ENCODE measurements at regions not wholly inside any gene's neighbourhood (a gene's known extent, or its start where the extent isn't known, plus 50 kb on each side); places are given as distances from the start of the nearest gene placed in this dataset.

- no peaks in the 10 kb centered on the region for H3K27me3 ChIP-seq
- 94 to 96% methylated on average over 2 of the region's 2 CpGs for WGBS, 2 donors
Observed at GRCh38 chr1:198968866-198969265, 330.0 kb downstream of the PTPRC start.

DNA sequence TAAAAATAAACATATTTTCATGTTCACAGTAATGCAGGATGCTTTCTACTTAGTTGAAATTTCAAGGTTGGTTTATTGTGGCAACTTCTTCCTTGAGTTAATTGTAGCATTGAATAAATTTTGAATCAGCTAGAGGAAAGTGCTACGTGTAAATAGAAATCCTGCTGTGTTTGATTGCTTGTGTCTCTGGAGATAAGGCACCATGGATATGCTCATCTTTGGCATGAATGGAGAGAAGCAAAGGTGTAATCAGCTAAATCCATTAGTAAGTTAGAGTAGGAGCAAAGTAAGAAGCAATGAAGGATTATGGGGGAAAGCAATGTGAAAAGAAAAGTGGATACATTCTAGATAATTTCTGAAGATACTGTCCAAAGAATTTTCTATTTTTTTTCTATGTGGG, 331.1 kb downstream of the PTPRC start:
- H3K36me3 ChIP-seq = no peaks in the 10 kb centered on the region
- H3K27me3 ChIP-seq = no peaks in the 10 kb centered on the region
- H3K9me3 ChIP-seq = no peaks in the 10 kb centered on the region
- no peak for DNase-seq
- no peak overlapping the region for H3K4me3 ChIP-seq (replicated peaks in 1 of 3)
- TF ChIP-seq, protein P1, sequence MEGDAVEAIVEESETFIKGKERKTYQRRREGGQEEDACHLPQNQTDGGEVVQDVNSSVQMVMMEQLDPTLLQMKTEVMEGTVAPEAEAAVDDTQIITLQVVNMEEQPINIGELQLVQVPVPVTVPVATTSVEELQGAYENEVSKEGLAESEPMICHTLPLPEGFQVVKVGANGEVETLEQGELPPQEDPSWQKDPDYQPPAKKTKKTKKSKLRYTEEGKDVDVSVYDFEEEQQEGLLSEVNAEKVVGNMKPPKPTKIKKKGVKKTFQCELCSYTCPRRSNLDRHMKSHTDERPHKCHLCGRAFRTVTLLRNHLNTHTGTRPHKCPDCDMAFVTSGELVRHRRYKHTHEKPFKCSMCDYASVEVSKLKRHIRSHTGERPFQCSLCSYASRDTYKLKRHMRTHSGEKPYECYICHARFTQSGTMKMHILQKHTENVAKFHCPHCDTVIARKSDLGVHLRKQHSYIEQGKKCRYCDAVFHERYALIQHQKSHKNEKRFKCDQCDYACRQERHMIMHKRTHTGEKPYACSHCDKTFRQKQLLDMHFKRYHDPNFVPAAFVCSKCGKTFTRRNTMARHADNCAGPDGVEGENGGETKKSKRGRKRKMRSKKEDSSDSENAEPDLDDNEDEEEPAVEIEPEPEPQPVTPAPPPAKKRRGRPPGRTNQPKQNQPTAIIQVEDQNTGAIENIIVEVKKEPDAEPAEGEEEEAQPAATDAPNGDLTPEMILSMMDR (IDR thresholded peaks at IDR 0.05) = no peak
- no peak for TF ChIP-seq POLR2A (IDR thresholded peaks at IDR 0.05)
- H3K27ac ChIP-seq = no peak overlapping the region
- intact Hi-C loops (cut with DNase I) = no loop called here
- 85 to 95% methylated on average over 1 of the region's 1 CpG for WGBS, 2 donors
- H3K4me1 ChIP-seq = no peaks in the 10 kb centered on the region

More at GRCh38 chr1:198968866-198969265, 330.0 kb downstream of the PTPRC start:
- Histone ChIP-seq H3K27ac (no peak overlapping the region), H3K36me3 (no peaks in the 10 kb centered on the region), H3K4me3 (replicated peaks in 1 of 3) (no peak overlapping the region), H3K4me1 (no peaks in the 10 kb centered on the region), H3K9me3 (no peaks in the 10 kb centered on the region)
- intact Hi-C loops (cut with DNase I) = no loop called here
- DNase-seq = no peak
- TF ChIP-seq, protein P1 (IDR thresholded peaks at IDR 0.05) = no peak
- TF ChIP-seq POLR2A (IDR thresholded peaks at IDR 0.05) = no peak

DNA sequence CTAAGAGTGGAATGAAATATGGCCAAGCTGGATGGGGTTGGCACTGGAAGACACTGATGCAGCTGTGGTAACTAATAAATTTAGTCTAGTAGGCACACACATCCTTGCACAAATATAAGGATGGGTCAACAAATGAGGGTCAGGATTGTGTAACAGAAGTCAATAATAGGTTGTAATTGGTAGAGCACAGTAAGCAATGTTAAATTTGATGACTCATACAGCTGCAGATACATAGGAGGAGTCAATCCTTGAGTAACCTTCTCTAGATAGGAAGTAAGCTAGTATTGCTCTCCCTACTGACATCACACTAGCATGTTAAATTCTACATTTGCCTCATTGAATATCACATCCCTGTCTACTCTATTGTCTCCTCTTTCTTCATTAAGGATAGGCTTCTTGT, 332.1 kb downstream of the PTPRC start:
- TF ChIP-seq, protein P1 (IDR thresholded peaks at IDR 0.05) = no peak
- no peak for TF ChIP-seq POLR2A (IDR thresholded peaks at IDR 0.05)
- intact Hi-C loops (cut with DNase I) = no loop called here
- Histone ChIP-seq H3K27ac (no peak overlapping the region), H3K36me3 (no peaks in the 10 kb centered on the region), H3K9me3 (no peaks in the 10 kb centered on the region), H3K4me1 (no peaks in the 10 kb centered on the region), H3K4me3 (replicated peaks in 1 of 3) (no peak overlapping the region), H3K27me3 (no peaks in the 10 kb centered on the region)
- no peak for DNase-seq

- Histone ChIP-seq H3K36me3 (no peaks in the 10 kb centered on the region), H3K27me3 (no peaks in the 10 kb centered on the region), H3K4me1 (no peaks in the 10 kb centered on the region), H3K9me3 (no peaks in the 10 kb centered on the region), H3K4me3 (replicated peaks in 1 of 3) (no peak overlapping the region), H3K27ac (no peak overlapping the region)
- 94 to 95% methylated on average over 1 of the region's 1 CpG for WGBS, 2 donors
- intact Hi-C loops (cut with DNase I) = no loop called here
- TF ChIP-seq, protein P1 (IDR thresholded peaks at IDR 0.05) = no peak
- no peak for TF ChIP-seq POLR2A (IDR thresholded peaks at IDR 0.05)
- DNase-seq = no peak
Observed at GRCh38 chr1:198977909-198978308, 339.1 kb downstream of the PTPRC start.

- DNase-seq = no peak
- WGBS, 2 donors = 77 to 82% methylated on average over 1 of the region's 1 CpG
- Histone ChIP-seq H3K4me1 (no peaks in the 10 kb centered on the region), H3K27me3 (no peaks in the 10 kb centered on the region), H3K27ac (no peak overlapping the region), H3K9me3 (no peaks in the 10 kb centered on the region), H3K36me3 (no peaks in the 10 kb centered on the region), H3K4me3 (replicated peaks in 1 of 3) (no peak overlapping the region)
- intact Hi-C loops (cut with DNase I) = no loop called here
- no peak for TF ChIP-seq POLR2A (IDR thresholded peaks at IDR 0.05)
- TF ChIP-seq, protein P1 (IDR thresholded peaks at IDR 0.05) = no peak
Observed at GRCh38 chr1:198978523-198978922, 339.7 kb downstream of the PTPRC start.

Measured in thyroid gland (tissue), 4 donors.